ENCODE measurements at regions not wholly inside any gene's neighbourhood (a gene's known extent, or its start where the extent isn't known, plus 50 kb on each side); places are given as distances from the start of the nearest gene placed in this dataset.

DNA sequence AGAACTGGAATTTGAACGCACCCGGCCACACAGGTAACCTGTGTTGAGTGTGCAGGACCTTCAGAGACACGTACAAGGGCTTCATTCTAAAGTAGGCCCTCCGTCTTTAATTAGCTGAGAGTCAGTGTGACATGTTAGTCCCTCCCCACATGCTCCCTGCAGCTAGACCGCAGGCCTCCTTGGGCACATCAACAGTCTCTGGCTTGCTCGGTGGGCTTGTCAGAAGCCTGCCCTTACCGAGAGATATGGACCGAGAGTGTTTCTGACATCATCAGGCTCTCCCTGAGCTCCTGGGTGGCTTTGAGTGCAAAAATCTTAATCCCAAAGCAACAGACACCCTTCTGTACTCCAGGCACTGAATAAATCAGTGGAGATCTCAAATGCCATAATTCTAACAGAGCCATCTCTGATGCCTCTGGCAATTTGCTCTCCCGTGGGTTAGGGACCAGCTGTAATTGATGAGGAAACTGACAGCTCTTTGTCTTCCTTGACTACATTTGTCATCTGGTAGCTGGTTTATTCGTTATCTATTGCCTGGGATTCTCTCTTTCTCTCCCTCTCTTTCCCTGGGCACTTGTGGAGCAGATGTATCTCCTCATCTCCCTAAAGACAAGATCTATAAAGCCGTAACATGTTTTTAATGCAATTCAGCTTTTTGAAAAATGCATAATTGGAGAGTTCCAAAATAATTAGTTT, 850.6 kb downstream of the TYW1 start:
- no peak for DNase-seq (ENCODE audit: low read depth)
- TF ChIP-seq, protein P1, sequence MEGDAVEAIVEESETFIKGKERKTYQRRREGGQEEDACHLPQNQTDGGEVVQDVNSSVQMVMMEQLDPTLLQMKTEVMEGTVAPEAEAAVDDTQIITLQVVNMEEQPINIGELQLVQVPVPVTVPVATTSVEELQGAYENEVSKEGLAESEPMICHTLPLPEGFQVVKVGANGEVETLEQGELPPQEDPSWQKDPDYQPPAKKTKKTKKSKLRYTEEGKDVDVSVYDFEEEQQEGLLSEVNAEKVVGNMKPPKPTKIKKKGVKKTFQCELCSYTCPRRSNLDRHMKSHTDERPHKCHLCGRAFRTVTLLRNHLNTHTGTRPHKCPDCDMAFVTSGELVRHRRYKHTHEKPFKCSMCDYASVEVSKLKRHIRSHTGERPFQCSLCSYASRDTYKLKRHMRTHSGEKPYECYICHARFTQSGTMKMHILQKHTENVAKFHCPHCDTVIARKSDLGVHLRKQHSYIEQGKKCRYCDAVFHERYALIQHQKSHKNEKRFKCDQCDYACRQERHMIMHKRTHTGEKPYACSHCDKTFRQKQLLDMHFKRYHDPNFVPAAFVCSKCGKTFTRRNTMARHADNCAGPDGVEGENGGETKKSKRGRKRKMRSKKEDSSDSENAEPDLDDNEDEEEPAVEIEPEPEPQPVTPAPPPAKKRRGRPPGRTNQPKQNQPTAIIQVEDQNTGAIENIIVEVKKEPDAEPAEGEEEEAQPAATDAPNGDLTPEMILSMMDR (IDR thresholded peaks at IDR 0.05; ENCODE audit: low read length, missing control alignments): no peak
- no peak overlapping the region for H3K4me3 ChIP-seq (replicated peaks; ENCODE audit: low read depth, low read length)

DNA sequence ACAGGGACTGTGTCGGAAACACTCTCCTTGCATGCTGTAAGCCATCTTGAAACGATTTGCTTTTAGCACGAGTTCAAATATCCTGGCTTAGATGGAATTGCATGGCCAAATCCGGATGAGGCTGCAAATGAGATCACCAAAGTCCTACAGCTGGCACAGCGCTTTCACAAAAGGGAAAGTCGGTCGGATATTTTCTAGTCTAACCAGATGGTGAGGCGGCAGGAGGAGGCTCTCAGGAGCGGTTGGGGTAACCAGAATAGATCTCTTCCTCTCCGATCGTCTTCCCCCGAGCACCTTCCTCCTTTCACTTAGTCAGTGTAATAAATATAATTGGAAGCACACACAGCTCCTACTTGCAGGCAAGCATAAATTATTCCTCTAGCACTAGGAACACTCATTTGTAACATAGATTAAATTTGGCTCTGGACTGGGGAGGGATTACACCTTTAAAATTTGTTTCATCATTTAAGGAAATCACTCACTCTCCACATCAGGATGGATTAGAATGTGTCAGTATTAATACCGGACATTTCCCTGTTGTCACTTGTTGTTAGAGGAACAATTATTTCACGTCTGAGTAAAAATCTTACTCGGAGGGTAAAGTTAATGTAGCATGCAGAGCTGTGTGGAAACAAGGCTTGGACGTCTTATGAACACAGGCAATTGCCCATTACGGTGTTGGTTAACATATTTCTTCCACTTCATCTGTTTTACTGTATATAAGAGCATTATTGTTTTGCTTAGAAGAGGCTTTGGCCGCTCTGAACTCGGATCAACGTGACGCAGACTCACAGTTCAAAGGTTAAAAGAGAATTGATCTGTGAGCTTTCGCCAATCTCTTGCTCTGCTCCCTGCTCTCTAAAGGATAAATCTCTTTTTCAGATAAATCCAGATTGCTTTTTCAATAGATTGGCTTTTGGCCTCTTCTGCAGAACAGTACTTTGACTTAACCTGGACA, 857.9 kb downstream of the TYW1 start:
- H3K4me3 ChIP-seq (replicated peaks; ENCODE audit: low read depth, low read length): no peak overlapping the region
- DNase-seq (ENCODE audit: low read depth): no peak
- TF ChIP-seq, protein P1 (IDR thresholded peaks at IDR 0.05; ENCODE audit: low read length, missing control alignments): no peak

DNA sequence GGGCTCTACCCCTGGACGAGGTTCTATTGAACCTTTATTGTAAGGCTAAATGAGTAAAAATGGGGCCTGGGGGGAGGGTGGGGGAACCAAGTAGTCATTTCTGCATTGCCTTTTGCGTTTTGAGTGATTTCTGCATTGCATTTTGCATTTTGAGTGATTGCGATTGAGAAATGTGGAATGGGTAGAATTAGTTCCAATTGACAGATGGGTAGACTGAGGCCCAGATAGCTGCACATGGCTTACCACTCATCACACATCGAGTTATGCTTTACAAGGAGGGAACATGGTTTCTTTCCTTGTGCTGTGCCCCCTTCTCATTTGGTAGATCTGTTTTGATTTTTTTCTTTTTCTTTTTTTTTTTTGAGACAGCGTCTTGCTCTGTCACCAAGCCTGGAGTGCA, 858.7 kb downstream of the TYW1 start:
- TF ChIP-seq, protein P1 (IDR thresholded peaks at IDR 0.05; ENCODE audit: low read length, missing control alignments): no peak

DNA sequence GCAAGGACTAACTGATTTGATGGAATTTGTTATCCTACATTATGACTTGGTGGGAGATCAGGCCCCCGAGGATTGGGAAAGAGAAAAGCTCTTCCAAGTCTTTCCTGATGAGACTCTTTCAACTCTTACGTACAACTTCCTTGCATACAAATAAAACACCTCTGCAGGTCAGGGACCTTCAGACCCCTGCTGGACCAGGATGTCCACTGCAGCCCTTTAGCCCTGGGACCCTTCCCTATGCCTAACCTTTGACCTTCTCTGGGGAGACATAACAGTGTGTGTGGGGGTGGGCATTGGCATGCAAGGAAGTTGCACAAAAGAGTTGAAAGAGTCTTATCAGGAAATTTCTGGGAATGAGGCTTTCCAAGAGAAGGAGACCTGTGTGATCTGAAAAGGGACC, 859.4 kb downstream of the TYW1 start:
- TF ChIP-seq, protein P1 (IDR thresholded peaks at IDR 0.05; ENCODE audit: low read length, missing control alignments): no peak
- DNase-seq (ENCODE audit: low read depth): no peak
- no peak overlapping the region for H3K4me3 ChIP-seq (replicated peaks; ENCODE audit: low read depth, low read length)

More for the DNA sequence above, 858.7 kb downstream of the TYW1 start:
- no peak for DNase-seq (ENCODE audit: low read depth)
- no peak overlapping the region for H3K4me3 ChIP-seq (replicated peaks; ENCODE audit: low read depth, low read length)

DNA sequence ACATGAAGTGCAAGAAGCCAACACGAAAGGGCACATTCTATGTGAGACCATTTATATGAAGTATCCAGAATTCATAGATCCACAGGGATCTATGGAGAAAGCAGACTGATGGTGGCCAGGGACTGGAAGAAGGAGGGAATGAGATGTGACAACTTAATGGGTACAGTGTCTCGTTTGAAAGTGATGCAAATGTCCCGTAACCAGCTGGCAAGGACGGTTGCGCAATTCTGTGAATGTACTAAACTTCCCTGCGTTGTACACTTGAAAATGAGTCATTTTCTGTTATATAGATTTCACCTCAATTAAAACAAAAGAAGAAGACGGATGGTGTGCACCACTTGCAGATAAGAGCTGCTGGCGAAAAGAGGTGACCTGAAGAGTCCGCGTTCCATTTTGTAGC, 861.1 kb downstream of the TYW1 start:
- no peak for DNase-seq (ENCODE audit: low read depth)
- H3K4me3 ChIP-seq (replicated peaks; ENCODE audit: low read depth, low read length): no peak overlapping the region
- TF ChIP-seq, protein P1 (IDR thresholded peaks at IDR 0.05; ENCODE audit: low read length, missing control alignments): no peak

DNA sequence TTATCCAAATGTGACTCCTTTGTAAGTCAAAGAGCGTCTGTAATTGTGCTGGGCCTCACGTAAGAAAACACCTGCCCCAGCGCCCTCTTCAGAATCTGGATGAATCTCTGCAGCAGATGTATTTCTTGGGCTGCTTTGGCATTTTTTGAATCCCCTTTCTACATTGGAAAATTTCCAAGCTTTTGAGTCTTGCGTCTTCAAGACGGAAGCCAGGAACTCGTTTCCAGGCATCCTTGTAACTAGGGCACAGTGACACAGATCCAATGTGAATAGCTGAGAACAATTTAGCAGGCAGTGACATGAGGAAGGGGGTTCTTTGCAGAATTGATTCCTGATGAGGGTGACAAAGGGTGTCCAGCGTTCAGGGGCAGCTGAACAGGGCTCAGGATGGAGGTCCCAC, 862.3 kb downstream of the TYW1 start:
- DNase-seq (ENCODE audit: low read depth): no peak
- TF ChIP-seq, protein P1 (IDR thresholded peaks at IDR 0.05; ENCODE audit: low read length, missing control alignments): no peak
- H3K4me3 ChIP-seq (replicated peaks; ENCODE audit: low read depth, low read length): no peak overlapping the region
